Hepatocyte (in vitro differentiated cells): ENCODE measurements at regions not wholly inside any gene's neighbourhood (a gene's known extent, or its start where the extent isn't known, plus 50 kb on each side); places are given as distances from the start of the nearest gene placed in this dataset.

Source experiments
- DNase-seq: peaks from one replicate; pipeline ENCODE4 v3.0.0-alpha.2; 2016; ENCODE audit warnings: low spot score
- H2AFZ ChIP-seq: fragments of 200-600 bp; sonication (generic); 2 replicates; pipeline ENCODE4 v1.6.0; 2016; ENCODE audit warnings: antibody characterized with exemption, mild to moderate bottlenecking
- H3K27ac ChIP-seq: fragments of 200-600 bp; sonication (generic); 2 replicates; pipeline ENCODE4 v1.5.1; 2016; ENCODE audit warnings: mild to moderate bottlenecking
- H3K27me3 ChIP-seq: fragments of 200-600 bp; sonication (generic); 2 replicates; pipeline ENCODE4 v1.6.1; 2016
- H3K36me3 ChIP-seq: fragments of 200-600 bp; sonication (generic); replicated peaks from 2 replicates; pipeline ENCODE4 v1.5.1; 2016; ENCODE audit warnings: low read depth; ENCODE audit not compliant: insufficient read depth
- H3K4me1 ChIP-seq: fragments of 200-600 bp; sonication (generic); 2 replicates; pipeline ENCODE4 v1.5.1; 2016; ENCODE audit warnings: mild to moderate bottlenecking, moderate library complexity; ENCODE audit not compliant: insufficient read depth
- H3K4me2 ChIP-seq: fragments of 200-600 bp; sonication (generic); 2 replicates; pipeline ENCODE4 v1.6.0; 2016
- H3K4me3 ChIP-seq: fragments of 200-600 bp; sonication (generic); 2 replicates; pipeline ENCODE4 v1.5.1; 2016; ENCODE audit warnings: mild to moderate bottlenecking
- H3K79me2 ChIP-seq: fragments of 200-600 bp; sonication (generic); 2 replicates; pipeline ENCODE4 v1.6.0; 2017; ENCODE audit warnings: mild to moderate bottlenecking
- H3K9me2 ChIP-seq: fragments of 200-600 bp; sonication (generic); replicated peaks from 2 replicates; pipeline ENCODE4 v1.6.0; 2017; ENCODE audit warnings: mild to moderate bottlenecking; ENCODE audit not compliant: insufficient read depth
- H3K9me3 ChIP-seq: fragments of 200-600 bp; sonication (generic); 2 replicates; pipeline ENCODE4 v1.5.1; 2016; ENCODE audit warnings: low read depth, mild to moderate bottlenecking
- H4K20me1 ChIP-seq: fragments of 200-600 bp; sonication (generic); 2 replicates; pipeline ENCODE4 v1.6.0; 2016; ENCODE audit warnings: mild to moderate bottlenecking; ENCODE audit not compliant: insufficient read depth, poor library complexity, severe bottlenecking
- EZH2 ChIP-seq: fragments of 200-600 bp; sonication (generic); IDR thresholded peaks from 2 replicates; pipeline ENCODE4 v1.6.1; 2016; ENCODE audit warnings: antibody characterized with exemption, mild to moderate bottlenecking, borderline replicate concordance
- EZH2phosphoT487 ChIP-seq: fragments of 200-600 bp; sonication (generic); IDR thresholded peaks from one replicate; pipeline ENCODE4 v1.6.1; 2018; ENCODE audit warnings: antibody characterized with exemption, mild to moderate bottlenecking, low read depth, moderate library complexity; ENCODE audit not compliant: unreplicated experiment, severe bottlenecking
- WGBS: methylation state at CpG from one replicate; pipeline ENCODE4 v1.1.6; 2016; ENCODE audit warnings: low lambda C conversion rate; ENCODE audit errors: missing lambda C conversion rate; 5-methylcytosine and 5-hydroxymethylcytosine counted together
- TF ChIP-seq, protein P1 (sequence below): fragments of 200-600 bp; sonication (generic); IDR thresholded peaks from 2 replicates; pipeline ENCODE4 v1.5.1; 2016; ENCODE audit warnings: antibody characterized with exemption, mild to moderate bottlenecking; ENCODE audit not compliant: poor library complexity

GRCh38 chr5:88487066-88487465, 218.4 kb upstream of the TMEM161B start:
- WGBS, result 93% methylated on average over 4 of the region's 4 CpGs

GRCh38 chr5:88486431-88486830, 217.8 kb upstream of the TMEM161B start:
- H3K27ac ChIP-seq, result no peak overlapping the region
- TF ChIP-seq EZH2phosphoT487, result no peak
- TF ChIP-seq EZH2, result no peak
- TF ChIP-seq, protein P1, sequence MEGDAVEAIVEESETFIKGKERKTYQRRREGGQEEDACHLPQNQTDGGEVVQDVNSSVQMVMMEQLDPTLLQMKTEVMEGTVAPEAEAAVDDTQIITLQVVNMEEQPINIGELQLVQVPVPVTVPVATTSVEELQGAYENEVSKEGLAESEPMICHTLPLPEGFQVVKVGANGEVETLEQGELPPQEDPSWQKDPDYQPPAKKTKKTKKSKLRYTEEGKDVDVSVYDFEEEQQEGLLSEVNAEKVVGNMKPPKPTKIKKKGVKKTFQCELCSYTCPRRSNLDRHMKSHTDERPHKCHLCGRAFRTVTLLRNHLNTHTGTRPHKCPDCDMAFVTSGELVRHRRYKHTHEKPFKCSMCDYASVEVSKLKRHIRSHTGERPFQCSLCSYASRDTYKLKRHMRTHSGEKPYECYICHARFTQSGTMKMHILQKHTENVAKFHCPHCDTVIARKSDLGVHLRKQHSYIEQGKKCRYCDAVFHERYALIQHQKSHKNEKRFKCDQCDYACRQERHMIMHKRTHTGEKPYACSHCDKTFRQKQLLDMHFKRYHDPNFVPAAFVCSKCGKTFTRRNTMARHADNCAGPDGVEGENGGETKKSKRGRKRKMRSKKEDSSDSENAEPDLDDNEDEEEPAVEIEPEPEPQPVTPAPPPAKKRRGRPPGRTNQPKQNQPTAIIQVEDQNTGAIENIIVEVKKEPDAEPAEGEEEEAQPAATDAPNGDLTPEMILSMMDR, result no peak
- no peak overlapping the region for H3K4me2 ChIP-seq
- DNase-seq, result no peak
- no peak overlapping the region for H2AFZ ChIP-seq
- WGBS, result 49% methylated on average over 3 of the region's 3 CpGs
- no peaks in the 10 kb centered on the region for H3K79me2 ChIP-seq
- H3K9me2 ChIP-seq, result no peaks in the 10 kb centered on the region
- H4K20me1 ChIP-seq, result no peaks in the 10 kb centered on the region
- H3K27me3 ChIP-seq, result no peaks in the 10 kb centered on the region
- H3K9me3 ChIP-seq, result no peaks in the 10 kb centered on the region
- no peaks in the 10 kb centered on the region for H3K4me1 ChIP-seq
- no peaks in the 10 kb centered on the region for H3K36me3 ChIP-seq
- no peak overlapping the region for H3K4me3 ChIP-seq

More at GRCh38 chr5:88487066-88487465, 218.4 kb upstream of the TMEM161B start:
- no peak for DNase-seq
- H3K9me2 ChIP-seq, result no peaks in the 10 kb centered on the region
- no peak overlapping the region for H3K27ac ChIP-seq
- no peaks in the 10 kb centered on the region for H4K20me1 ChIP-seq
- H2AFZ ChIP-seq, result no peak overlapping the region
- H3K9me3 ChIP-seq, result no peaks in the 10 kb centered on the region
- no peaks in the 10 kb centered on the region for H3K36me3 ChIP-seq
- no peaks in the 10 kb centered on the region for H3K27me3 ChIP-seq
- H3K79me2 ChIP-seq, result no peaks in the 10 kb centered on the region
- H3K4me2 ChIP-seq, result no peak overlapping the region
- H3K4me3 ChIP-seq, result no peak overlapping the region
- TF ChIP-seq EZH2phosphoT487 (no peak), EZH2 (no peak)
- TF ChIP-seq, protein P1, result no peak
- H3K4me1 ChIP-seq, result no peaks in the 10 kb centered on the region

DNA sequence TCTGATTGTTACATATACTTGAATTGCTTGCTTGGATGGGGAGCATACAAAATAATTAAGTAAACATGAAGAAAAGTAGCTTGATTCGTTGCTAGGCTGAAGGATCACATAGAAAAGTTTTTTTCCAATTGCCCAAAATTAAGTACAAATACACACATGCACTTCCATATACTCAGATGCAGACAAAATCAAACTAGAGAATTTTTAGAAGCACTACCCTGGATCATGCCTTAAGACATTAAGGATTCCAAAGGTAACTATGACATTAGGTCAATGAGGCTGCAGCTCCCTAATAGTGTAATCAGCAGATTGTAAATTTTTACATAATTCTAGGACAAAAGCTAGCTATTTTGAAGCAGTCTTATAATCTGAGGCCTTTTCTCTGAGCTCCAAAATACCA, 216.9 kb upstream of the TMEM161B start:
- 83% methylated on average over 1 of the region's 1 CpG for WGBS
- no peak for DNase-seq
- no peaks in the 10 kb centered on the region for H4K20me1 ChIP-seq

More for the DNA sequence above, 216.9 kb upstream of the TMEM161B start:
- Histone ChIP-seq H3K27me3 (no peaks in the 10 kb centered on the region), H3K4me1 (no peaks in the 10 kb centered on the region), H3K9me3 (no peaks in the 10 kb centered on the region), H3K4me2 (no peak overlapping the region), H2AFZ (no peak overlapping the region), H3K4me3 (no peak overlapping the region), H3K27ac (no peak overlapping the region), H3K9me2 (no peaks in the 10 kb centered on the region), H3K36me3 (no peaks in the 10 kb centered on the region), H3K79me2 (no peaks in the 10 kb centered on the region)
- TF ChIP-seq EZH2phosphoT487 (no peak), EZH2 (no peak)
- TF ChIP-seq, protein P1, result no peak
